ENCODE measurements at regions not wholly inside any gene's neighbourhood (a gene's known extent, or its start where the extent isn't known, plus 50 kb on each side); places are given as distances from the start of the nearest gene placed in this dataset.
"Not testable (repeated sequence)": the region's sequence is repeated elsewhere in the genome, so short reads cannot be mapped to it uniquely, and the experiment has no call there.

DNA sequence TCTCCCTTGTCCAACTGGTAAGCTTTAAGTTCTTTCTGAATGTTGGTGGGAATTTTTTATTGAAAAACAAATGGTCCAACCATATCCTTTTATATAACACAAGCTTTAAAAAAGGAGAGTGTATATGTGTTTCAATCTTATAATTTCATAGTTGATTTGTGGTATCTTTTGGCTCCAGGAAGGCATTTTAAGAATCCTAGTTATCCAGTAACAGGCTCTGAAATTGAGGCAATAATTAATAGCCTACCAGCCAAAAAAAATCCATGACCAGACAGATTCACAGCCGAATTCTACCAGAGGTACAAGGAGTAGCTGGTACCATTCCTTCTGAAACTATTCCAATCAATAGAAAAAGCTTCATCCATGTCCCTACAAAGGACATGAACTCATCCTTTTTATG, 141.6 kb downstream of the FZD1 start:
- not testable (repeated sequence) for DNase-seq

DNA sequence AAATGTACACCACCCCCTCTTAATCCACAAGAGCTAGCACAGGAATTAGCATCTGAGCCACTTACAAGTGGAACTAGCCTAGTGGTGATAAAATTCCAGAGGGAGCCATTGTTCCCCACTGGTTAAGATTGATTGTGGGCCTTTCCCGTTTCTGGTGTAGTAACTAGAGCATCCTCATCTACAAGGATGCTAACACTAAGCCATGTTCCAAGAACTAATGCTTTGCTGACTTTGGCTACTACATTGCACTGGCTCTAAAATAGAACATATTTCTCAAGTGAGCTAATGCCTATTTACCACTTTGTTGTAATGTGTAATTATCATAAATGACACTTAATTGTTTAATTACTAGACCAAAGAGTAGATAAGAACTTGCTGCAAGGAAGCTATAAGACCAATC, 143.7 kb downstream of the FZD1 start:
- no peak for DNase-seq

DNA sequence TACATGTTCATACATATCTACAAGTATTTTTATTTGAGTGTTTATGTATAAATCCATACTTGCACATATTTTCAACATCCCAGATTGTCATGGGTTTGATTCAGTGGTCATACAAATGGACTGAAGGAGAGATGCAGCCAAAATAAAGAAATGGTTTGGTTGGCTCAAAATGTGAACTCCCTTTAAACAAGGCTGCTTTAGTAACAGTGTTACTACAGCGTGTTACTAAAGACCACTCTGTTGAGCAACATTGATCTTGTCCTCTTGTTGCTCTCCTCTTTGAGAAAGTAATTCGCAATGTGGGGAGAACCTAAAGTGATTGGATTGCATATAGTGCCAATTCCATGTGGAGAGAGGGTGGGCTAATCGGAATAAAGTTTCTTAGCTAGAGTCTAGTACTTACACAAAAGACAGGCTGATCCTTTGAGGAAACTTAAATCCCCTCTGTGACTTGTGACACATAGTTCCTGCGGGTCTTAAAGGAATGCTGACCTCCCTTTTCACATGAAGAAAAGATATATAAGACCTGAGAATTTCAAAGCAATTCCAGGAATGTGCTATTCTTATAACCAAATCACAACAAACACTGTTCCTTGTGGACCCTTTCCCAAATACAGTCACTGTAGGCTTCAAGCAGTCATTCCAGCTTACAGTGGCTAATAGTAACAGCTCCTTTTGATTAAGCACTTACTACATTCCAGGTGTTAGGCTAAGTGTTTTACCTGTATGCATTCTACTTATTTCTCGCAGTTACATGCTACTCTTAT, 144.3 kb downstream of the FZD1 start:
- DNase-seq: no peak

DNA sequence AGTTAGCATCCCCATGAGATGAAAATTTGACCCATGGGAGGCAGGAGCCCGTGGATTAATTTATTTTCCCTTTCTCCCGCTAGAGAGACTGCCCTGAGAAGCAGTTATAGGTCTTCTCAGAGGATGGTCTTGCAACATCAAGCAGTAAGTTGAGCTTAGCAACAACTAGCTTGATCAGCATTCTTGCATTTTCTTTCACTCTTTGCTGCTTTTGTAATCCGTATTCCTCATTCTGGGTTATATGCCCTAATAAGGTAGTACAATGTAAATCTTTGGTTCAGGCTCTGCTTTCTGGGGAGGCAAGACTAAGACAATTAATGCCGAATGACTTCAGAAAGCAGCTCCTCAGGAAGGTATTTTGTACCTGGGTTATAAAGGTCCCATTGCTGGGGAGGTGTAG, 146.8 kb downstream of the FZD1 start:
- no peak for DNase-seq

DNA sequence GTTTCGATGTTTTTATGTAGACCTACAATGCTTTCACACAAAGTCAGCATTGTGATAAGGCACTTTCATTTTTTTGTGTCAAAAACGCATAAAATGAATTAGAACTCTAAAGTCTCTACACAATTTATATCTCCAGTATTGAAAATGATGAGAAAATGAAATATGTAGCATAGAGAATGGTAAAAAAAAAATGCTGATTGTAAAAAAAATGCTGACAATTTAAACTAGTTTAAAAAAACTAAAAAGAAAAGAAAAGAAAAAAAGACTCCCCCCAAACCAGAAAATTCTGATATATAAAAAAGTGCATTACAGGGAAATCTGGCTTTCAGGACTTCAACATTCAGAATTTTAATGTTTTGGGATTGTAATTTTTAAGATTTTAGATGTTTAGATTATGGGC, 148.1 kb downstream of the FZD1 start:
- no peak for DNase-seq

DNA sequence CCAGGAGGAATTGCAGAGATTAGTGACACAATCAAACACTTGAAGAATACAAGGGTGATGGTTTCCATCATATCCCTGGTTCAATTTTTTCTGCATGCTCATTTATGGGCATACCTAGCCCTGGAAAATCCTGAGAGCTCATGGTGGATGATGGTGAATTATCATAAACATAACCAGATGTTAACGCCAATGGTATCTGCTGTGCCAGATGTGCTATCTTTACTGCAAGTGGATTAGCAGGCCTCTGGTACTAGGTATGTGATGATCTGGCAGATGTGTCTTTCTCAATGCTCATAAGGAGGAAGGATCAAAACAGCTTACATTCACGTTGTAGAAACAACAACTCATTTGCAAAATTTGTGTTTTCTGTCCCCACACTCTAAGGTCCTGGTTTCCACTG, 150.5 kb downstream of the FZD1 start:
- DNase-seq: no peak

DNA sequence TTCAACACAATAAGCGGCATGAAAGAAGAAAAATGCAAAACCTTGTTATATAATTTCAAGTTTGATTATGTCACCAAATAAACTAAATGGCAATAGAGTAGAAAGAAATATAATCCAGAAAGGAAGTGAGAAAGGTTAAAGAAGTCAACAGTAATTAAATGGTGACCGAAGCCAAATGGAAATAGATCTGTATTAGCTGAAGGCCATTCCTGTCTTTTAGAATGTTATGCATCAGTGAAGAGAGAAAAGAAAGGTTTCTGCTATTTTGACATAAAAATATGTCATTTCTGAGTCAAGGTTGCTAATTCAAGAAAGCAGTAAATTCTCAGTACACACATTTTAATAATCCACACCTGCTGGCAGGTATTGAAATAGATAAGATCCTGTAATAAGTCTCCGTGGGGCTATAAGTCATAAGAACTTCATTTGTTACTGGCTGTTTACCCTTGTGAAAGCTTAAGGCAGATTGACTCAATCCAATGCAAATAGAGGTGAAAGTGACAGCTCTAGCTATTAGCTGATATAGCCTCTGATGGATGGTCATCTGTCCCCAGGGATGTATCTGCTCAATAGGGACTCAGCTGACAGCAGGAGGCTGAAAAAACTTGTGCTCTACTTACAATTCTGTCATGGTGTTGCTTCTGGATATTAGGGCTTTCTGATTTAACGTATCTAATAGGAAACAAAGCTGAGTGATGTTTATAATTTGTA, 152.1 kb downstream of the FZD1 start:
- DNase-seq: no peak

DNA sequence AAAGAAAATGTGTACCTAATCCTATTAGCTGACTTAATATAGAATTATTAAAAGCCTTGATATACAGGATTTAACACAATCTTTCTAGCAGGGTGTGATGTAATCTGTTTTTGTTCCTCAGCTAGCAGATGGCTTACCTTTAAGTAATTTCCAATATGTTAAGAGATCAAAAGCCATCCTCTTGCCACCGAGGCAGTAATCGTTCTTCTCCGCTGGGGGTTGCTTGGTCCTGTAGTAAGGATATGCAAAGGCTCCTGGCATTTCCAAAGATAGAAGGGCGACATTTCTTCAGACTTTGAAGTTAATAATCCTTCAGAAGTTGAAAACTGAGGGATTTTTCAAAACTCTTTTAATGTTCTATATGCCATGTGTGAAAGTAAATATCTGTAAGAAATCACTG, 156.4 kb downstream of the FZD1 start:
- DNase-seq: no peak

DNA sequence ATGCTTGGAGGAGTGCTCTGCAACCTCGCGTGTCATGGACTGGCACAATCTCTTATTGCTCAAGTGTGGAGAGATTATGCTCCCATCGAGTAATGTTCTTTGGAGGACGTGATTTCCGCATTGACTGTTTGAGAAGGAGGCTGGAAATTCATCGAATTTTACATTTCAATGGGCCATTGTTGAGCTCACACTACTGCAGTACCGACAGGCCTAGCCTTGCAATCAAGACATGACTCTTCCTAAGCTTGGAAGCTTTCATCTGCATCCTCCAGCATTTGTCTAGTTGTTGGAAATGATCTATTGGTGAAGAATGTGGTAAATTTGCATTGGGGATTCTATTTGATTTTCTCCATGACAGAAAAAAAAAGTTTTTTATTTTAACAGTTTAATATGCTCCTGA, 156.8 kb downstream of the FZD1 start:
- DNase-seq: no peak

DNA sequence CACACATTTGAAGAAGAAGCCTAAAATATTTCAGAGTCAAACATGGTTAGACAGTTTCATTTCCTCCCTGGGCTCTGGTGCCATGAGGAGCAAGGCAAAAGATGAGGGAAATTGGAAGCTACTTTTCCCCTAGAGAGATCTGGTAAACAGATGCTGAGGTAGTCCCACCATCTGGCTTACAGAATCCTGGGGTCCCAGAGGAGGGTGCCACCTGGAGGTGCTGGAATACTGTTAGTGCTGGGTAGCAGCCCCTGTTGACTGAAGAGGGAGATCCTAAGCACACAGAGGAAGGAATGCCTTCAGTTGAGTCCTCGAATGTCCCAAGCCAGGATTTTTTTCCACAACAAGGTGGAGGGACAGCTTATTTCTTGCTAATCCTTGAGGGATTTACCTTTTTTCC, 160.1 kb downstream of the FZD1 start:
- no peak for DNase-seq

DNA sequence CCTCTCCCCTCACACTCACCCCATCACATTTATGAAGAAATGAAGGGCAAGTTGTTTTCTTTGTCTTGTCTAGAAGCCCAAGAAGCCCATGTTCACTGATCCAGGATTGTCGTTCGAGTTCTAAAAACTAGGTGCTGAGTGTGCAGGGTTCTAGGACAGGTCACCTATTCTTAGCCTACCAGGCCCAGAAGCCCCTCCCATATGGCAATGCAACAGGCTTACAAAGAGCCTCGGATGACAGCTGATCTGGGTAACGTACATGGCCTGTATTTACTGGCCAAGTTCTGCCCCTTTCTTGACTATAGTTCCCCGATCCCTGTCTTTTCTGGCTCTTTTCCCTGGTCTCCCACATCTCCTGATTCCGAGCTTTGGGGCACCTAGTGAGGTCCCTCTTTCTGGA, 160.9 kb downstream of the FZD1 start:
- no peak for DNase-seq

DNA sequence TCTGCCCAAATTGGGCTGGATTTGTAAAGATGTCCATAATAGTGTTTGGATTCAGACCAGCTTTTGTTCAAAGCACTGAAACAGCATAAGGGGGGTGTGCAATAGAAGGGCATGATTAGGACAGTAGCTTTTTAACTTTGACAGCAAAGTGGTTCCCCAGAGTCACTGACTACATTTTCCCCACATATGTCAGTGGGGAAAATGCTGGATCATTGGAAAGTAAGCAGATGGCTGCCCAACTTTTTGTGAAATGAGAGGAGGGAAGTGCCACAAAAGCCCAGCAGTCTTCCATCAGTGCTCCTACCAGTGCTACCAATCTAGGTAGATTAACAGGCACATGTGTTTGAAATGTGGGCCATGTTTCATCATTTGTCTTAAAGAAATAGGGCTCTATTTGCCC, 162.8 kb downstream of the FZD1 start:
- DNase-seq: no peak

DNA sequence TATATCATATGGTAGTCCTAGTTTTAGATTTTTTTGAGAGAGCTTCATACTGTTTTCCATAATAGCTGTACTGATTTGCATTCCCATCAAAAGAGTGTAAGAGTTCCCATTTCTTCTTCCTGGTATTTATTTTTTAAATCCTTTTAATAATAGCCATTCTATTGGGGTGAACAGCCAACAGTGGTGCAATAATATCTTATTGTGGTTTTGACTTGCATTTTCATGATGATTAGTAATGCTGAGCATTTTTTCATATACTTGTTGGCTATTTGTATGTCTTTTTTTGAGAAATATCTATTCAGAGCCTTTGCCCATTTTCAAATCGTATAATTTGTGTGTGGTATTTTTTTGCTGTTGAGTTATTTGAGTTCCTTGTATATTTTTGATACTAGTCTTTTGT, 167.4 kb downstream of the FZD1 start:
- DNase-seq: no peak

DNA sequence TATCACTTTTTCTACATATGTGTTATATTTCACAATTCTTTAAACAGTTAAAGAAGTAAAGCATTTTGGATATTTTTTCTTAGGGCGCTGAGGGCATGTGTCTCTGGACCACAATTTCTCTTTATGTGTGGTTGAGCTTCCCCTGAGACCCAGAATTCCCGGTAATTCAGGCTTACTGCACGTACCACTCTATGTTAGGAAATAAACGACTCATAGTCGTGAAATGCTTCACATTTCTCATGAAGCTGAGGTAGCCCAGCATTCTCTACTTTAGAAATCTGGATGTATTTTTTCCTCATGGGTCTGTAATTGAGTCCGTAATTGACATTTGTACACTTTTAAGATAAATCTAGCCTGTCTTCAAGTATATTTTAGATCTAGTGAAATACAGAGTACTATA, 170.6 kb downstream of the FZD1 start:
- DNase-seq: no peak

DNA sequence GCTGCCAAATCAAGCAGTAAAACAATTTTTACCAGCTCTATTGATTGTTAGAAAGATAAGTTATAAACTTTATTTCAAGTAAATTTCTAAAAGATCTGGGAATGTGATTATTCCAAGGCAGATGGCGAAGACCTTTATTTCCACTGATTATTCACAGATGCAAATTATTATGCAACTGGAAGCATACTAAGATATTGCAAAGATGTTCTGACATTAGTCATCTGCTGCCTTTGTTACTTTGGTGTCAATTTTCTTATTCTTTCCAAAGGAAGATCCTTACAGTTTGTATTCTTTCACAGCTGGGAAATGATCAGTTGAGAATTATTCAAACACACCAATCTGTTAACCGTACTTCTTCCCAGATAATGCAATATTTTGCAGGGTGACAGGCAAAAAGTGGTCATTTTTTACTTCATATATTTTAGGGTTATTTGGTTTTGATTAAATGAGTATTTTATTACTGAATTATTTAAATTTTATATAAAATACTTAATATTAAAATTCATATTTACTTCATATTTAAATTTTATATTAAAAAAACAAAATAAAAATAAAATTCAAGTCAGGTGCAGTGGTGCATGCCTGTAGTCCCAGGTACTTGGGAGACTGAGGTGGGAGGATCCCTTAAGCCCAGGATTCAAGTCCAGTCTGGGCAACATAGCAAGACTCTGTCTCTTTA, 171.3 kb downstream of the FZD1 start:
- DNase-seq: no peak

DNA sequence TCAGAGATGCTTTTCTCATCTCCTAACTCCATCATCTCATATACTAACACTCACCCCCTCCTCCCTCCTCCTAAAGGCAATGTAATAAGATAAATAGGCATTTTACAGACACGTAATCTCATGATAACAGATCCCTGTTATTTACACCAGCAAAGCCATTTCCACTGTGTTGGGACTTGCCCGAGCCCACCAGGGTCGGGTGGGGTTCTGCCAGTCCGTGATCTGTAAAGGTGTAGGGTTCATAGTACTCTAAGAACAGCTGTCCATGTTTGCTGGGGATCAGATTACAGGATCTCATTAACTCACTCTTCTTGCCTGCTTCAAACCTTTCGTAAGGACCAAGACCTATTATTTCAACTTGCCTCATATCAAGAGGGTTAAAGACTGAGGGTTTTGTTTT, 172.4 kb downstream of the FZD1 start:
- DNase-seq: no peak

DNA sequence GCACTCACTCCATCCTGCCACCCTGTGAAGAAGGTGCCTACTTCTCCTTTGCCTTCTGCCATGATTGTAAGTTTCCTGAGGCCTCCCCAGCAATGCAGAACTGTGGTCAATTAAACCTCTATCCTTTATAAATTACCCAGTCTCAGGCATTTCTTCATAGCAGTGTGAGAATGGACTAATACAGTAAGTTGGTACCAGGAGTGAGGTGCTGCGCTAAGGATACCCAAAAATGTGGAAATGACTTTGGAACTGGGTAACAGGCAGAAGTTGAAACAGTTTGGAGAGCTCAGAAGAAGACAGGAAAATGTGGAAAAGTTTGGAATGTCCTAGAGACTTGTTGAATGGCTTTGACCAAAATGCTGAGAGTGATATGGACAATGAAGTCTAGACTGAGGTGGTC, 176.0 kb downstream of the FZD1 start:
- not testable (repeated sequence) for DNase-seq

DNA sequence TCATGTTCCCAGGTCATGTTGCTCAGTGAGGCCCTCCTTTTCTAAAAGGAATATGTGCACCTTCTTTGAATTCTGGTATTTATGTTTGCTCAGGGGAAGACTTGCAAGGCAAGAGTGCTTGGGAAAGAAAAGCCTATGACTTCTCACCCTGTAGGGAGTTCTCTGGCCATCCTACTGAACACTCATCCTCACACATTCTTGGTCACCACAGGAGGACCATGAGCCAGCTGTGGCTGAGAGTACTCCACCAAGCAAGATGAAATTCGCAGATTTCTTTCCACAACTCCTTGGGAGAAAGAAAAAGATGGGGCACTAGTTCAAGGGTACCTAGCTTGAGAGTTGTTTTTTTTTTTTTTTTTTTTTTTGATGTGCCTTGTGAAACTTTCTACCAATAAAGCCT, 179.6 kb downstream of the FZD1 start:
- DNase-seq: no peak

DNA sequence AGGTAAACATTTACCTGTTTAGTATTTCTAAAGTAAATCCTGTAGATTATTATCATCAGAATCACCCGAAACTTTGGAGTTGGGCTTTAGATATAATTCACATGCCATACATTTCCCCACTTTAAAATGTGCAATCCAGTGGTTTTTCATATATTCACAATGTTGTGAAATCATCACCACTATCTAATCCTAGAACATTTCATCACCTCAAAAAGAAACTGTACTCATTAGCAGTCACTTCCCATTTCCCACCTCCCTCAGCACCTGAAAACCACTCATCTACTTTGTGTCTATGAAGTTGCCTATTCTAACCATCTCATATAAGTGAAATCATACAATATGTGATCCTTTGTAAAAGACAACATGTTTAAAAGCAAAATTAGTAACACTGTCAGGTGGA, 182.6 kb downstream of the FZD1 start:
- no peak for DNase-seq

DNA sequence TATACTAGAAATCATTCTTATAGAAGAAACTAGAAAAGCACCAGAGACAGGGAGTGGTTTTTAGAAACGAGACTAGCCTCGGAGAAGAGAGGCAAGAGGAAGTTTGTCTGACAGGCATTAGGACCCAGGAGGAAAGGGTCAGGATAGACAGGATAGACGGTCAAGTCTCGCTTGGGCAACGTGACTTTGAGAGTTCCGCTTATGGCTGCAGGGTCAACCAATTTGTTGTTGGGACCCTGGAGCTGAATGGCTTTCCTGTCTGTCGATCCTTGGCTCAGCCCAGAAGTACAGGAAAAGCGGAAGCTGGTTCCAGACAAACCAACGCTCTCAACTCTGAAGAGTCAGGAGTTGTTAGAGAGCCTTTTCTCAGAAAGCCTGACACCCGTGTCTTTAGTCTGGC, 191.2 kb downstream of the FZD1 start:
- DNase-seq: no peak

DNA sequence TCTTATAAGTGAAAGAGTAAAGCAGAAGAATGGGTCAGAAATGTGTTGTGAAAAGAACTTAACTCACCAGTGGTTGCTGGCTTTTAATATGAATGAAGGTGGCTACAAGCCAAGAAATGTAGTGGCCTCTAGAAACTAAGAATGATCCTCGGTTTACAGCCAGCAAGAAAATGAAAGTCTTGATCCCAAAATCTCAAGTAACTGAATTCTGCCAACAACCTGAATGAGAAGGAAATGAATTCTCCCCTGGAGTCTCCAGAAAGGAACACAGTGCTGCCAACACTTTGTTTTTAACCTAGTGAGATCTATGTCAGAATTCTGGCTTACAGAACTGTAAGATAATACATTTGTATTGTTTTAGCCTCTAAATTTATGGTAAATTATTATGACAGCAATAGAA, 193.0 kb downstream of the FZD1 start:
- no peak for DNase-seq

DNA sequence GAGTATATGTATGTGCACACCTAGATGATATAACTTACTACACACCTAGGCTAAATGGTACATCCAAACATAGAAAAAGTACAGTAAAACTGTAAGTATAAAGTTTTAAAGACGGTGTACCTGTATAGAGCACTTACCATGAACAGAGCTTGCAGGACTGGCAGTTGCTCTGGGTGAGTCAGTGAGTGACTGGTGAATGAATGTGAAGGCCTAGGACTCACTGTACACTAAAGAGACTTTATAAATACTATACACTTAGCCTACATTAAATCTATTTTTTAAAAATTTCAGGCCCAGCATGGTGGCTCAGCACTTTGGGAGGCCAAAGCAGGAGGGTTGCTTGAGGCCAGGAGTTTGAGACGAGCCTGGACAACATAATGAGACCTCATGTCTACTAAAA, 195.3 kb downstream of the FZD1 start:
- no peak for DNase-seq

DNA sequence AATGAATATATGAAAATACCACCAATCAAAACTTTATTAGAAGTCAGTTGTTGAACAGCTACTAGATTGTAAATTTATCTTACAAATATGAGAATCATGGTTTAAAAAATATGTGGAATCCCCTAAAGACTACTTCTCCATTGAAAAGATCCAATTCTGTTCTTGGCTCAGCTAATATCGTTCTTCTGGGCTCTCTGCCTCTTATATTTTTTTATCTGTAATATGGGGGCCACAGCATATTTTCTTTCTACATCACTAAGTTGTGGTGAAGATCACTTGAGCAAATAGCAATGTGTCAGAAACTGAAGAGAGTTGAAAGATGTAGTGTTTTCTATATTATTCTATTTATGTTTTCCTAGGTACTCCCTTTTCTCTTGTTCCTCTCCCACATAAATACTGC, 198.1 kb downstream of the FZD1 start:
- no peak for DNase-seq

DNA sequence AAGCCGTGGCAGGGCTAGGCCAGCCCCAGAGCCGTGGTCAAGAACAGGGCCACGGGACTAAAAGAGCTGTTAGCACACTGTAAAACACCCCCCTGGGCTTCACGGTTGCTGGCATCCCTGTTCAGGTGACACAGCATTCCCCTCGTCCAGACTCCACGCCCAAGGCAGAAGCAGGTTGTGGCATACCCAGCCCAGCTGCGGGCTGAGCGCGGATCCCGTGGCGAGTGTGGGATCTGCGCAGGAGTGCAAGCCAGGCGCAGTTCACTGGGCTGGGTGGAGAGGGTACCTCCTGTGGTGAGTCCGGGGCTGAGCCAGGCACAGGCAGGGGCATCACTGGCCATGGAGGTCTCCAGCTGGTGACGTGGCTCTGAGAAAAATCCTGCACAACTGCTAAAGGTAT, 199.1 kb downstream of the FZD1 start:
- DNase-seq: no peak

Measured in islet precursor cell (in vitro differentiated cells).